GM12878 (cell line): ENCODE measurements at regions not wholly inside any gene's neighbourhood (a gene's known extent, or its start where the extent isn't known, plus 50 kb on each side); places are given as distances from the start of the nearest gene placed in this dataset.

Source experiments
- ATF7 ChIP-seq: fragments of 450-650 bp; IDR thresholded peaks from 2 replicates; pipeline ENCODE4 v1.6.1; 2016; ENCODE audit warnings: low read depth, mild to moderate bottlenecking
- BACH1 ChIP-seq: fragments of 450-650 bp; IDR thresholded peaks from 2 replicates; pipeline ENCODE4 v1.6.1; 2017; ENCODE audit warnings: mild to moderate bottlenecking, borderline replicate concordance
- BCL3 ChIP-seq: IDR thresholded peaks from 2 replicates; pipeline ENCODE4 v1.6.1; 2011; ENCODE audit warnings: borderline replicate concordance, low read depth, mild to moderate bottlenecking, moderate library complexity, low read length; ENCODE audit not compliant: insufficient read depth, poor library complexity, severe bottlenecking
- CEBPB ChIP-seq, 2 experiments: fragments of 150-350 bp in 1 of 2; IDR thresholded peaks; 2 replicates each; pipeline ENCODE4 v1.6.1; 2012 to 2014; ENCODE audit warnings: low read depth in 2 of 2, low read length in 2 of 2, borderline replicate concordance in 1 of 2, inconsistent platforms in 1 of 2
- CHD1 ChIP-seq: IDR thresholded peaks from 2 replicates; pipeline ENCODE4 v1.6.1; 2012; ENCODE audit warnings: low read depth, low read length, improper control_type of control experiment
- ESRRA ChIP-seq: IDR thresholded peaks from 2 replicates; pipeline ENCODE4 v1.6.1; 2012; ENCODE audit warnings: mild to moderate bottlenecking, low read length, improper control_type of control experiment
- FOS ChIP-seq: IDR thresholded peaks from 3 replicates; pipeline ENCODE4 v1.6.1; 2011; ENCODE audit warnings: borderline replicate concordance; ENCODE audit not compliant: insufficient read length; ENCODE audit errors: extremely low read depth
- GATAD2B ChIP-seq: fragments of 450-650 bp; conservative IDR thresholded peaks from 2 replicates; pipeline ENCODE4 v1.6.1; 2017; ENCODE audit warnings: low read depth, mild to moderate bottlenecking, moderate library complexity
- HDAC2 ChIP-seq: fragments of 200-600 bp; sonication (generic); IDR thresholded peaks from 2 replicates; pipeline ENCODE4 v1.6.1; 2017
- IRF4 ChIP-seq: IDR thresholded peaks from 2 replicates; pipeline ENCODE4 v1.6.1; 2011; ENCODE audit warnings: low read depth, low read length
- JUNB ChIP-seq: IDR thresholded peaks from 2 replicates; pipeline ENCODE4 v1.6.1; 2016; ENCODE audit warnings: antibody characterized with exemption, mild to moderate bottlenecking
- JUND ChIP-seq: IDR thresholded peaks from 2 replicates; pipeline ENCODE4 v1.6.1; 2012; ENCODE audit warnings: low read depth, mild to moderate bottlenecking, low read length, improper control_type of control experiment, moderate library complexity
- NR2F1 ChIP-seq: fragments of 450-650 bp; conservative IDR thresholded peaks from 2 replicates; pipeline ENCODE4 v1.6.1; 2017; ENCODE audit warnings: mild to moderate bottlenecking
- PAX8 ChIP-seq: fragments of 450-650 bp; IDR thresholded peaks from 2 replicates; pipeline ENCODE4 v1.6.1; 2017; ENCODE audit warnings: mild to moderate bottlenecking, moderate library complexity
- POLR2A ChIP-seq: IDR thresholded peaks from 2 replicates; pipeline ENCODE4 v1.6.1; 2011; ENCODE audit warnings: low read depth, mild to moderate bottlenecking, low read length
- RCOR1 ChIP-seq: conservative IDR thresholded peaks from 2 replicates; pipeline ENCODE4 v1.6.1; 2012; ENCODE audit warnings: low read depth, low read length, improper control_type of control experiment
- SMARCA5 ChIP-seq: fragments of 450-650 bp; IDR thresholded peaks from 2 replicates; pipeline ENCODE4 v1.6.1; 2017; ENCODE audit warnings: mild to moderate bottlenecking
- SPI1 ChIP-seq: IDR thresholded peaks from 2 replicates; pipeline ENCODE4 v1.6.1; 2011; ENCODE audit warnings: low read depth, mild to moderate bottlenecking, low read length, moderate library complexity, borderline replicate concordance; ENCODE audit not compliant: insufficient read depth
- ZBED1 ChIP-seq: IDR thresholded peaks from 2 replicates; pipeline ENCODE4 v1.6.1; 2016; ENCODE audit warnings: borderline replicate concordance
- ZBTB11 ChIP-seq: fragments of 450-650 bp; formaldehyde crosslinking; IDR thresholded peaks from 2 replicates; pipeline ENCODE4 v1.5.0; 2022; ENCODE audit warnings: mild to moderate bottlenecking, missing genetic modification characterization
- ZNF274 ChIP-seq: IDR thresholded peaks from one replicate; pipeline ENCODE4 v1.8.0; 2011; ENCODE audit not compliant: insufficient read length, insufficient read depth
- TF ChIP-seq, protein P1 (sequence below): IDR thresholded peaks from 2 replicates; pipeline ENCODE4 v1.6.1; 2011; ENCODE audit warnings: low read depth, low read length, improper control_type of control experiment, borderline replicate concordance
- TF ChIP-seq, protein P2 (sequence below): fragments of 450-650 bp; IDR thresholded peaks from 2 replicates; pipeline ENCODE4 v1.6.1; 2018; ENCODE audit warnings: mild to moderate bottlenecking, low read depth, moderate library complexity; ENCODE audit not compliant: partially characterized antibody
- TF ChIP-seq, protein P3 (sequence below): IDR thresholded peaks from 2 replicates; pipeline ENCODE4 v1.6.1; 2012; ENCODE audit warnings: low read depth, low read length, improper control_type of control experiment

DNA sequence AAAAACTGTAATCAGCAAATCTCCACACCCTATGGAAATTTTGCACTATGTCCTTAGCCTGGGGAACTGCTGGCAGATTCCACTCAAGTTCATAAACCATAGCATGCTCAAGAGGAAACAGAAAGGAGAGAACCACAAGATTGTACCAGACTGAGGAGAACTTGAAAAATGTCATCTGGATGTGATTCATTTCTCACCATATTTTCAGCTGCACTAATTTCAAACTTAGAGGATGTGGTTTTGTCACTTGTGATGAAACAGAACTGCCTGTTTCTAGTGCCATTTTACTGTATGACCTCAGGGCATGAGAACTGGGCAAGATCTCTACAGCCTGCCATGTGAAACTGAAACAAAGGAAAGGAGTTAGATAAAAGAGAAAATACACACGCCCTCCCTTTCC lies 1493.1 kb upstream of the FLRT2 start (continued):
- no peak for TF ChIP-seq BCL3
- TF ChIP-seq JUND = no peak
- no peak for TF ChIP-seq IRF4
- no peak for TF ChIP-seq ESRRA
- TF ChIP-seq PAX8 = no peak
- no peak for TF ChIP-seq CHD1
- TF ChIP-seq, protein P1, sequence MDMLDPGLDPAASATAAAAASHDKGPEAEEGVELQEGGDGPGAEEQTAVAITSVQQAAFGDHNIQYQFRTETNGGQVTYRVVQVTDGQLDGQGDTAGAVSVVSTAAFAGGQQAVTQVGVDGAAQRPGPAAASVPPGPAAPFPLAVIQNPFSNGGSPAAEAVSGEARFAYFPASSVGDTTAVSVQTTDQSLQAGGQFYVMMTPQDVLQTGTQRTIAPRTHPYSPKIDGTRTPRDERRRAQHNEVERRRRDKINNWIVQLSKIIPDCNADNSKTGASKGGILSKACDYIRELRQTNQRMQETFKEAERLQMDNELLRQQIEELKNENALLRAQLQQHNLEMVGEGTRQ = no peak
- no peak for TF ChIP-seq JUNB
- no peak for TF ChIP-seq HDAC2
- TF ChIP-seq FOS = no peak
- TF ChIP-seq, protein P2, sequence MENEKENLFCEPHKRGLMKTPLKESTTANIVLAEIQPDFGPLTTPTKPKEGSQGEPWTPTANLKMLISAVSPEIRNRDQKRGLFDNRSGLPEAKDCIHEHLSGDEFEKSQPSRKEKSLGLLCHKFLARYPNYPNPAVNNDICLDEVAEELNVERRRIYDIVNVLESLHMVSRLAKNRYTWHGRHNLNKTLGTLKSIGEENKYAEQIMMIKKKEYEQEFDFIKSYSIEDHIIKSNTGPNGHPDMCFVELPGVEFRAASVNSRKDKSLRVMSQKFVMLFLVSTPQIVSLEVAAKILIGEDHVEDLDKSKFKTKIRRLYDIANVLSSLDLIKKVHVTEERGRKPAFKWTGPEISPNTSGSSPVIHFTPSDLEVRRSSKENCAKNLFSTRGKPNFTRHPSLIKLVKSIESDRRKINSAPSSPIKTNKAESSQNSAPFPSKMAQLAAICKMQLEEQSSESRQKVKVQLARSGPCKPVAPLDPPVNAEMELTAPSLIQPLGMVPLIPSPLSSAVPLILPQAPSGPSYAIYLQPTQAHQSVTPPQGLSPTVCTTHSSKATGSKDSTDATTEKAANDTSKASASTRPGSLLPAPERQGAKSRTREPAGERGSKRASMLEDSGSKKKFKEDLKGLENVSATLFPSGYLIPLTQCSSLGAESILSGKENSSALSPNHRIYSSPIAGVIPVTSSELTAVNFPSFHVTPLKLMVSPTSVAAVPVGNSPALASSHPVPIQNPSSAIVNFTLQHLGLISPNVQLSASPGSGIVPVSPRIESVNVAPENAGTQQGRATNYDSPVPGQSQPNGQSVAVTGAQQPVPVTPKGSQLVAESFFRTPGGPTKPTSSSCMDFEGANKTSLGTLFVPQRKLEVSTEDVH = no peak
- peak; percentile 91 for TF ChIP-seq ATF7
- TF ChIP-seq RCOR1 = no peak
- no peak for TF ChIP-seq ZBTB11 (CRISPR knock-in tag)
- 0 out of 2 replicates have a peak, but pooled peaks have one; percentile 49 for TF ChIP-seq GATAD2B
- TF ChIP-seq, protein P3, sequence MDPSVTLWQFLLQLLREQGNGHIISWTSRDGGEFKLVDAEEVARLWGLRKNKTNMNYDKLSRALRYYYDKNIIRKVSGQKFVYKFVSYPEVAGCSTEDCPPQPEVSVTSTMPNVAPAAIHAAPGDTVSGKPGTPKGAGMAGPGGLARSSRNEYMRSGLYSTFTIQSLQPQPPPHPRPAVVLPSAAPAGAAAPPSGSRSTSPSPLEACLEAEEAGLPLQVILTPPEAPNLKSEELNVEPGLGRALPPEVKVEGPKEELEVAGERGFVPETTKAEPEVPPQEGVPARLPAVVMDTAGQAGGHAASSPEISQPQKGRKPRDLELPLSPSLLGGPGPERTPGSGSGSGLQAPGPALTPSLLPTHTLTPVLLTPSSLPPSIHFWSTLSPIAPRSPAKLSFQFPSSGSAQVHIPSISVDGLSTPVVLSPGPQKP = no peak
- peak; percentile 78 for TF ChIP-seq NR2F1
- no peak for TF ChIP-seq ZNF274
- no peak for TF ChIP-seq CEBPB (IDR thresholded peaks at IDR 0.05; ENCODE audit: borderline replicate concordance in 1 of 2, low read depth in 2 of 2, low read length in 2 of 2)
- no peak for TF ChIP-seq ZBED1
- TF ChIP-seq SPI1 = no peak
- TF ChIP-seq POLR2A = no peak
- 0 out of 2 replicates have a peak, but pooled peaks have one; percentile 36 for TF ChIP-seq BACH1
- TF ChIP-seq SMARCA5 = no peak
